BJ (cell line): ENCODE measurements at regions not wholly inside any gene's neighbourhood (a gene's known extent, or its start where the extent isn't known, plus 50 kb on each side); places are given as distances from the start of the nearest gene placed in this dataset. TPM values are rescaled to one million over a fixed set of nuclear protein-coding genes. Genes with fewer than 3 reads are reported as not detected.

ENCODE experiments used
- CTCF ChIA-PET: fragments of 350-600 bp; formaldehyde crosslinking; extraction: SDS; loops from one replicate; lab custom pipeline; 2021; ENCODE audit warnings: antibody characterized with exemption, inconsistent platforms; lab: Yijun Ruan, JAX
- POLR2A ChIA-PET: fragments of 300-600 bp; sonication (Branson Sonifier 250); formaldehyde crosslinking; extraction: SDS; loops from one replicate; lab custom pipeline; 2021; ENCODE audit warnings: antibody characterized with exemption; lab: Charles Lee
- DNase-seq: peaks from one replicate; pipeline ENCODE4 v3.0.0-alpha.2; 2011; ENCODE audit warnings: low read depth
- H3K27me3 ChIP-seq: 2 replicates; pipeline ENCODE4 v1.6.0; 2011; ENCODE audit warnings: low read length; ENCODE audit not compliant: control insufficient read depth, insufficient read depth
- H3K36me3 ChIP-seq: 2 replicates; pipeline ENCODE4 v1.5.1; 2011; ENCODE audit warnings: low read length; ENCODE audit not compliant: control insufficient read depth, insufficient read depth
- H3K4me3 ChIP-seq: 2 replicates; pipeline ENCODE4 v1.5.1; 2011; ENCODE audit warnings: low read depth, mild to moderate bottlenecking, control low read depth, low read length
- CTCF ChIP-seq: IDR thresholded peaks from 2 replicates; pipeline ENCODE4 v1.5.1; 2011; ENCODE audit warnings: low read depth, mild to moderate bottlenecking, control low read depth, inconsistent platforms, low read length, moderate library complexity; ENCODE audit not compliant: insufficient read depth
- small RNA-seq: library from RNA; depleted of rRNA; stranded (forward); fragments of <200 nt; gene quantifications from one replicate; pipeline ENCODE3, GENCODE V24; 2012; ENCODE audit warnings: low replicate concordance, low read depth; ENCODE audit not compliant: insufficient read length

- DNase-seq, result no peak
- Histone ChIP-seq H3K36me3 (no peaks in the 10 kb centered on the region), H3K4me3 (no peak overlapping the region), H3K27me3 (no peaks in the 10 kb centered on the region)
- POLR2A ChIA-PET, result no interaction called here
- CTCF ChIA-PET, result no interaction called here
- no peak for TF ChIP-seq CTCF
Measured at GRCh38 chr13:60642552-60642951, 245.5 kb downstream of the TDRD3 start.

GRCh38 chr13:60629158-60629557, 232.1 kb downstream of the TDRD3 start:
- POLR2A ChIA-PET, result no interaction called here
- no peak for TF ChIP-seq CTCF
- H3K36me3 ChIP-seq, result no peaks in the 10 kb centered on the region
- no peak for DNase-seq
- CTCF ChIA-PET, result interaction anchor here (1.2 kb wide), 1 partner anchor 11 kb away, joined by 3 read pairs; no protein-coding TSS in a partner anchor
- no peaks in the 10 kb centered on the region for H3K27me3 ChIP-seq
- no peak overlapping the region for H3K4me3 ChIP-seq

- ChIA-PET CTCF (interaction anchor here (0.7 to 0.9 kb wide), 4 partner anchors 10 to 52 kb away, joined by 3 to 4 read pairs (median 3); no protein-coding TSS in a partner anchor), POLR2A (no interaction called here)
- H3K36me3 ChIP-seq, result no peaks in the 10 kb centered on the region
Measured at GRCh38 chr13:60627071-60627686, 230.2 kb downstream of the TDRD3 start.

More at GRCh38 chr13:60627071-60627686, 230.2 kb downstream of the TDRD3 start:
- H3K27me3 ChIP-seq, result no peaks in the 10 kb centered on the region
- DNase-seq, result no peak
- no peak overlapping the region for H3K4me3 ChIP-seq
- peak; percentile 38 for TF ChIP-seq CTCF

Small RNA genes in the stretch of these regions (small RNA-seq; reads per million reads assigned to genes)
- gene MIR3169 (not detected), gene RNY3P5 (not detected)
